ENCODE measurements at regions not wholly inside any gene's neighbourhood (a gene's known extent, or its start where the extent isn't known, plus 50 kb on each side); places are given as distances from the start of the nearest gene placed in this dataset.

GRCh38 chr17:69870091-69870530 is 204.9 kb upstream of the KCNJ16 start:
- TF ChIP-seq CTCF (IDR thresholded peaks at IDR 0.05) (no peak), POLR2A (IDR thresholded peaks at IDR 0.05) (no peak)
